ENCODE measurements at regions not wholly inside any gene's neighbourhood (a gene's known extent, or its start where the extent isn't known, plus 50 kb on each side); places are given as distances from the start of the nearest gene placed in this dataset.

GRCh38 chr6:40852779-40853373 is 186.1 kb downstream of the UNC5CL start:
- TF ChIP-seq CTCF (IDR thresholded peaks at IDR 0.05; ENCODE audit: low read length) (peak; percentile 23), EZH2 (optimal IDR thresholded peaks at IDR 0.05; ENCODE audit: low read depth, low read length) (no peak), EZH2phosphoT487 (IDR thresholded peaks at IDR 0.05; ENCODE audit: low read length) (no peak)

Measured in MM.1S (cell line).